Vagina (tissue), 2 donors: ENCODE measurements at regions not wholly inside any gene's neighbourhood (a gene's known extent, or its start where the extent isn't known, plus 50 kb on each side); places are given as distances from the start of the nearest gene placed in this dataset.

ENCODE experiments used
- DNase-seq, 2 donors: peaks; one replicate each; pipeline ENCODE4 v3.0.0-alpha.2; 2017; ENCODE audit errors: extremely low spot score in 2 of 2
- H3K27ac ChIP-seq: fragments of 200-600 bp; sonication (generic); one replicate; pipeline ENCODE4 v1.5.1; 2019
- H3K27me3 ChIP-seq: fragments of 200-600 bp; sonication (generic); one replicate; pipeline ENCODE4 v1.5.1; 2019
- H3K36me3 ChIP-seq, 2 donors: fragments of 200-600 bp; sonication (generic); one replicate each; pipeline ENCODE4 v1.5.1; 2017 to 2019
- H3K4me1 ChIP-seq: fragments of 200-600 bp; sonication (generic); one replicate; pipeline ENCODE4 v1.5.1; 2019
- H3K4me3 ChIP-seq, 2 donors: fragments of 200-600 bp; sonication (generic); 1 replicate in 1 of 2; 2 replicates in 1 of 2; pipeline ENCODE4 v1.5.1; 2016 to 2019
- H3K9me3 ChIP-seq: fragments of 200-600 bp; sonication (generic); one replicate; pipeline ENCODE4 v1.5.1; 2019
- POLR2A ChIP-seq, 2 donors: fragments of 450-650 bp; IDR thresholded peaks; one replicate each; pipeline ENCODE4 v1.6.1; 2017; ENCODE audit warnings: antibody characterized with exemption in 2 of 2, mild to moderate bottlenecking in 2 of 2, moderate library complexity in 2 of 2
- POLR2AphosphoS5 ChIP-seq, 2 donors: sonication (generic); formaldehyde crosslinking; IDR thresholded peaks; one replicate each; pipeline ENCODE4 v1.9.0; 2017; ENCODE audit warnings: antibody characterized with exemption in 2 of 2, mild to moderate bottlenecking in 2 of 2, low read depth in 1 of 2; ENCODE audit not compliant: insufficient read depth in 1 of 2
- intact Hi-C: fragments of 100-400 bp; cut with DNase I; formaldehyde crosslinking; loops from one replicate; pipeline ENCODE4 v1.15.1; 2023
- TF ChIP-seq, protein P1 (sequence below), 3 experiments: fragments of 450-650 bp in 2 of 3; fragments of 200-600 bp in 1 of 3; sonication (generic) in 1 of 3; IDR thresholded peaks; one replicate each; pipeline ENCODE4 v1.5.1; 2017 to 2019; ENCODE audit warnings: antibody characterized with exemption in 3 of 3, mild to moderate bottlenecking in 2 of 3, moderate library complexity in 2 of 3

DNA sequence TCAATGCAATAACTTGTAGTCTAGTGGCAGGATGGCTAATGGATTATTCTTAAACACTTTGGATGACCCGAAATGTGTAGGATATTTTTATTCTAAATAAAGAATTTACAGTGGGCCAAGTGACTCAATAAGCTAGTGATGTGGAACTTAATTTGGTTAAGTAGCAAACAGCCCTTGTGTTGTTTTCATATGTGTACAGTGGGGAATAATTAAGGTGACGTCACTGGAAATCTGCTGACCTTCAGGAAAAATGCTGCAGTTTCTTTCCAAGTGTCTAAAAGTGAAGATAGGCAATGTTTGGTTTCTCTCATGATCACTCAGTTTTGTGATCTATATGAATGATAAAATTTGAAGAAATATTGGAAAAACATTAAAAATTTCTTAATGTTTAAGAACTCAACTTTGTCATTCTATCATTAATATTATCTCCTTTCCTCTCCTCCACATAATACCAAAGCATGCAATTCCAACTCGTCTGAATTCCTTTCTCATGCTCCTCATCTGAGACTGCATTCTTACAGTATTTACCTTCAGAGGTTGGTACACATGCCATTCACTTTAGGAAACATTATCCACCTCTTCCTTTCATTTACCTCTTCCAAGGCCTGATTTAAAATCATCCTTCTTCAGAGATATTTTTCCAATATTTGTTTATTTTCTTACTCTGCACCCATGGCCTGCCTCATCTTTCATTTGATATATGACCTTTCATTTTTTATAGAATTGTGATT, 414.6 kb upstream of the ARPP21 start:
- intact Hi-C loops: no loop called here
- TF ChIP-seq POLR2AphosphoS5 (IDR thresholded peaks at IDR 0.05; ENCODE audit: insufficient read depth in 1 of 2, low read depth in 1 of 2) (no peak), POLR2A (IDR thresholded peaks at IDR 0.05) (no peak)
- TF ChIP-seq, protein P1, sequence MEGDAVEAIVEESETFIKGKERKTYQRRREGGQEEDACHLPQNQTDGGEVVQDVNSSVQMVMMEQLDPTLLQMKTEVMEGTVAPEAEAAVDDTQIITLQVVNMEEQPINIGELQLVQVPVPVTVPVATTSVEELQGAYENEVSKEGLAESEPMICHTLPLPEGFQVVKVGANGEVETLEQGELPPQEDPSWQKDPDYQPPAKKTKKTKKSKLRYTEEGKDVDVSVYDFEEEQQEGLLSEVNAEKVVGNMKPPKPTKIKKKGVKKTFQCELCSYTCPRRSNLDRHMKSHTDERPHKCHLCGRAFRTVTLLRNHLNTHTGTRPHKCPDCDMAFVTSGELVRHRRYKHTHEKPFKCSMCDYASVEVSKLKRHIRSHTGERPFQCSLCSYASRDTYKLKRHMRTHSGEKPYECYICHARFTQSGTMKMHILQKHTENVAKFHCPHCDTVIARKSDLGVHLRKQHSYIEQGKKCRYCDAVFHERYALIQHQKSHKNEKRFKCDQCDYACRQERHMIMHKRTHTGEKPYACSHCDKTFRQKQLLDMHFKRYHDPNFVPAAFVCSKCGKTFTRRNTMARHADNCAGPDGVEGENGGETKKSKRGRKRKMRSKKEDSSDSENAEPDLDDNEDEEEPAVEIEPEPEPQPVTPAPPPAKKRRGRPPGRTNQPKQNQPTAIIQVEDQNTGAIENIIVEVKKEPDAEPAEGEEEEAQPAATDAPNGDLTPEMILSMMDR (IDR thresholded peaks at IDR 0.05): no peak
- no peak for DNase-seq
- Histone ChIP-seq H3K4me3 (no peak overlapping the region), H3K36me3 (no peaks in the 10 kb centered on the region), H3K9me3 (no peaks in the 10 kb centered on the region), H3K27me3 (no peaks in the 10 kb centered on the region), H3K4me1 (no peaks in the 10 kb centered on the region), H3K27ac (no peak overlapping the region)

DNA sequence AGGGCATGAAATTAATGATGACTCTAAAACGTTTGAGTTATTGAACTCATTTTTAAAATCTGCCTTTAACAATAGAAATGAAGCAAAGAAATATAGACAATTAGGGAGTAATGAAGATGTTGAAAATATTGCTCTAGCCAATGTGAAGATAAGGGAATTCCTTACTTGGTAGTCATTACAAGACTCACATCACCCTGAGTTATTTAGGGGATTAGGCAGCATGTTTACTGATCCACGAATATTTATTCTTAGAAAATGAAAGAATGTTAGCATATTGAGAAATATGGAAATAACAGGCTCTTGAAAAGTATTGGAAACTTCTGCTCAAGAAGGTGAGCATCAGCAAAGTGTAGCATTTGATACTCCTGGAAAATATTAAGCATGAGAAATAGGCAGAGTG, 398.1 kb upstream of the ARPP21 start:
- Histone ChIP-seq H3K4me1 (no peaks in the 10 kb centered on the region), H3K27ac (no peak overlapping the region), H3K27me3 (no peaks in the 10 kb centered on the region), H3K36me3 (no peaks in the 10 kb centered on the region), H3K9me3 (no peaks in the 10 kb centered on the region), H3K4me3 (no peak overlapping the region)
- no peak for DNase-seq
- intact Hi-C loops: no loop called here
- no peak for TF ChIP-seq POLR2A (IDR thresholded peaks at IDR 0.05)

DNA sequence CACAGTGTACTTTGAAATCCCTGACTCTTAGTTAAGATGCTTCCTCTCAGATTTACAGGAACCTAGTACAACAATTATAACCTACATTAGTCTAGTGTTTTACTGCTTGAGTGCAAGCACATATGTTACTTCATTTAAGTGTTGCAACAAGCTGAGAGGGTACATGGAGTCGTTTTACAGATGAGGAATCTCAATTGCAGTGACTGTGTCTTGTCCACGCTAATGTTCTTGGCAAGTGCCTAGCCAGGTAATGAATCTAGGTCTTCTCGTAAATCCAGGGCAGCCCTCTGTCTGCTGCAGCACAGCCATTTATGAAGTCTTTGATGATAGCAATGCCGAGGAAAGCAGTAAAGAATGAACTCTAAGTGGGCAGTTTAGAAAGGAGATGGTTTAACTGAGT, 384.4 kb upstream of the ARPP21 start:
- Histone ChIP-seq H3K27ac (no peak overlapping the region), H3K4me1 (no peaks in the 10 kb centered on the region), H3K27me3 (no peaks in the 10 kb centered on the region), H3K4me3 (no peak overlapping the region), H3K9me3 (no peaks in the 10 kb centered on the region), H3K36me3 (no peaks in the 10 kb centered on the region)
- intact Hi-C loops: no loop called here
- TF ChIP-seq POLR2A (IDR thresholded peaks at IDR 0.05): no peak
- no peak for TF ChIP-seq POLR2AphosphoS5 (IDR thresholded peaks at IDR 0.05; ENCODE audit: insufficient read depth in 1 of 2, low read depth in 1 of 2)
- TF ChIP-seq, protein P1 (IDR thresholded peaks at IDR 0.05): no peak
- no peak for DNase-seq

DNA sequence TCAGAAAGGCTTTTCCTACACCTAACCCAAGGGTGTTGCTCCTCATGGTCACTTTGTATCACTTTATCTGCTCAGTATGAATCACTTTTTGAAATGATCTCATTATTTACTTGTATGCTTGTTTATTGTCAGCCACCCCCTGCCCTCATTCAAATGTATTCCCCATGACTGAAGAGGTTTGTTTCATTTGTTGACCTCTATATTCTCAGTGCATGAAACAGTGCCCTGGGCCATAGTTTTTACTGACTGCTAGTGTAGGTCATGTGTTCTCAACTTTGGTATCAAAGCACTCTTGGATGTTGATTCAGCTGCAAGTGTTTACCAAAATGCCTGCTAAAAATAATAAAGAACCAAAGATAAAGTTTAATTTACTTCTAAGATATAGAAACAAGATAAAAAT, 381.7 kb upstream of the ARPP21 start:
- DNase-seq: no peak
- TF ChIP-seq, protein P1 (IDR thresholded peaks at IDR 0.05): no peak
- TF ChIP-seq POLR2AphosphoS5 (IDR thresholded peaks at IDR 0.05; ENCODE audit: insufficient read depth in 1 of 2, low read depth in 1 of 2) (no peak), POLR2A (IDR thresholded peaks at IDR 0.05) (no peak)
- Histone ChIP-seq H3K27me3 (no peaks in the 10 kb centered on the region), H3K36me3 (no peaks in the 10 kb centered on the region), H3K4me3 (no peak overlapping the region), H3K9me3 (no peaks in the 10 kb centered on the region), H3K27ac (no peak overlapping the region), H3K4me1 (no peaks in the 10 kb centered on the region)
- intact Hi-C loops: no loop called here

DNA sequence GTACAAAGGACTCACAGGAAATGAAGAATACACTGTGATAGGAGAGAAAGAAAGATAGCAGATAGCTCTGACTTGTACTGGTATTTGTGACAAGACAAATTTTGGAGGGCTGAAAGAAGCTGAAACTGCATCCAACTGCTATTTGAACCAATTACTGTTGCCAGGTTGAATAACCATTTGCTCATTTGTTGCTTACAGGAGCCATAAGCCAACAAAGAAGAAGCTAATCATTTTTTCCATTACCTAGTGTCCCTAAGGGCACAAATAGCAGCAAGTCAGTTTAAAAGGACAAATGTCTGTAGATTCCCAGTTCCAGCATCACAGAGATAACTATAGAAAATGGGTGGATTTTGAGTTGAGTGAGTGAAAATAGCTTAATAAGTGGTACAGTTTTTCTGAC, 376.9 kb upstream of the ARPP21 start:
- no peak for DNase-seq
- no peaks in the 10 kb centered on the region for H3K36me3 ChIP-seq
- H3K27me3 ChIP-seq: no peaks in the 10 kb centered on the region
- H3K4me3 ChIP-seq: no peak overlapping the region
- intact Hi-C loops: no loop called here
- H3K27ac ChIP-seq: no peak overlapping the region
- no peaks in the 10 kb centered on the region for H3K9me3 ChIP-seq
- no peak for TF ChIP-seq POLR2AphosphoS5 (IDR thresholded peaks at IDR 0.05; ENCODE audit: insufficient read depth in 1 of 2, low read depth in 1 of 2)
- TF ChIP-seq, protein P1 (IDR thresholded peaks at IDR 0.05): no peak
- no peak for TF ChIP-seq POLR2A (IDR thresholded peaks at IDR 0.05)
- H3K4me1 ChIP-seq: no peaks in the 10 kb centered on the region
